ENCODE measurements at regions not wholly inside any gene's neighbourhood (a gene's known extent, or its start where the extent isn't known, plus 50 kb on each side); places are given as distances from the start of the nearest gene placed in this dataset.

DNA sequence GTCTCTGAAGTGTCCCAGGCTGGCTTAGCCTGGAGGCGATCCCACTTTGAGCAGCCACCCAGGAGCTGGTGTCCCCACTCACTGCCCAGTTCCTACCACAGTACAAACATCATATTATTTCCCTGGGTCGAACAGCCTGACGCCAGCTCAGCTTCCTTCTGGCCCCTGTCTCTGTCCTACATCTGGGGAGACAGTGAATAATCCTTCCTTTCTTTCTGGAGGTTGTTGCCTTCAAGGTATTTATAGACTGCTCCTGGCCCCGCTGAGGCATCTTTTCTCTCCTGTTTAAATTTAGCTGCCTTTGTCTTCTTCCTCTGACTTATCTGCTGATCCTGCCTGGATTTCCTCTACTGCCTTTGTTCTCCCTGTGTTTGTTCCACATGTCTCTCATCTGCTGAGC, 56.8 kb upstream of the LRRC55 start:
- Histone ChIP-seq H3K36me3 (no peaks in the 10 kb centered on the region), H3K4me3 (no peak overlapping the region), H3K4me1 (ENCODE audit: control insufficient read depth in 1 of 2, low read depth in 2 of 2) (no peaks in the 10 kb centered on the region), H3K27me3 (replicated peaks; ENCODE audit: insufficient read depth) (no peaks in the 10 kb centered on the region), H3K27ac (no peak overlapping the region), H3K9me3 (no peaks in the 10 kb centered on the region)
- TF ChIP-seq, protein P1, sequence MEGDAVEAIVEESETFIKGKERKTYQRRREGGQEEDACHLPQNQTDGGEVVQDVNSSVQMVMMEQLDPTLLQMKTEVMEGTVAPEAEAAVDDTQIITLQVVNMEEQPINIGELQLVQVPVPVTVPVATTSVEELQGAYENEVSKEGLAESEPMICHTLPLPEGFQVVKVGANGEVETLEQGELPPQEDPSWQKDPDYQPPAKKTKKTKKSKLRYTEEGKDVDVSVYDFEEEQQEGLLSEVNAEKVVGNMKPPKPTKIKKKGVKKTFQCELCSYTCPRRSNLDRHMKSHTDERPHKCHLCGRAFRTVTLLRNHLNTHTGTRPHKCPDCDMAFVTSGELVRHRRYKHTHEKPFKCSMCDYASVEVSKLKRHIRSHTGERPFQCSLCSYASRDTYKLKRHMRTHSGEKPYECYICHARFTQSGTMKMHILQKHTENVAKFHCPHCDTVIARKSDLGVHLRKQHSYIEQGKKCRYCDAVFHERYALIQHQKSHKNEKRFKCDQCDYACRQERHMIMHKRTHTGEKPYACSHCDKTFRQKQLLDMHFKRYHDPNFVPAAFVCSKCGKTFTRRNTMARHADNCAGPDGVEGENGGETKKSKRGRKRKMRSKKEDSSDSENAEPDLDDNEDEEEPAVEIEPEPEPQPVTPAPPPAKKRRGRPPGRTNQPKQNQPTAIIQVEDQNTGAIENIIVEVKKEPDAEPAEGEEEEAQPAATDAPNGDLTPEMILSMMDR (IDR thresholded peaks at IDR 0.05), result no peak
- DNase-seq (ENCODE audit: low spot score) (no peak), ATAC-seq (ENCODE audit: insufficient number of reproducible peaks, low FRiP score, low read depth) (no peak)

DNA sequence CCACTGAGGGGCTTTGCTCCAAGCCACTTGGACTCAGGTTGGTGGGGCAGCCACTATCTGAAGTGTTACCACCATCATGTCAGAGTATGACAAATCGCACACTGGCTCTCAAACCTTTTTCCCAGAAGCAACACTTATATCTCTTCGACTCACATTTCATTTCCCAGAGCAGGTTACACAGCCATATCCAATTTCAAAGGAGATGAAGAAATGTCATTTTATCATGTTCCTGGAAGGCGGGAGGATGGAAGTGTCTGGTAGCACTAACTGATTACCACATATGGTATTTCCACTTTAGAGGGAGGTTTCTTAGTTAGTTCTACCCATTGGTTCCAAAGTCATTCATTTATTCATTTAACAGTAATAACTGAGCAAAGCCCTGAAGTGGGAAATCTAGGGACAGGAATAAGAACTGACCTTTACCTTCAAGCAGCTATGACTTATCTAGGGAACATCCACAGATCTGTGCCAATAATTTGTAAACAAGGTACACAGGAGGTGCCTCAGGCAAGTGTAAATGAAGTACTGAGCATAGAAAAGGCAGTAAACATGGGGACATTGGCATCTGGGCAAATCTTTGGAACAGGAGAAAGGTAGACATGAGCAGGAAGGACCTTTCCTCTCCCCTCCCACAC, 54.9 kb upstream of the LRRC55 start:
- no peak for ATAC-seq (ENCODE audit: insufficient number of reproducible peaks, low FRiP score, low read depth)

DNA sequence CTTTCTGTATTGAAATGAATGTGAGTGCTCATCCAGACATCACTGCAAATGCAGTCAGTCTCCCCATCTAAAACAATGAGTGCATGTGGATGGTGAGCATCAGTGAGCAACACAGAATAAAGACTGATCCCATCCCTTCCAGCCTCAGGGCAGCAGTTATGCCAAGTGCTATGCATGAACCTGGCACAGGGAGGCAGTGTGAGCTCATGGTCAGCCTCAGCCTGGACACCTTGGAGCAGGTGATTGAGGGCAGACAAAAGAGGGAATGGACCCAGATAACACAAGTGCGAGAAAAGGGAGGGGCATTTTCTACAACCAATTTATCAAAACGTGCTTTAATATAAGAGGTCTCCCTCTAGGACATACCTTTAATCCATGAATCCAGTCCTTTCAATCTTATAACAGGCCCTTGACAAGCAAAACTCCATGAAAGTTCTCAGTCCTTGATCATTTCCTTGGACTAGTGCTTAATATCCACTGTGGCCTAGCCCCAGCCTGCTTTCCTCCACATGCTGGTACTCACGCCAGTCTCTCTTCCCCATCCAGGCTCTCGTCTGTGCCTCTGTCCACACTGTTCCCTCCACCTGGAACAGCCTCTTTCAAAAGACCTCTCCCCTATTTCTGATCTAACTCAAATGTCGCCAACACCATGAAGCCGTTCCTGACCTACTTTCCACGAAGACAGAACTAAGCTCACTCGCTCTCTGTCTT, 50.5 kb upstream of the LRRC55 start:
- Histone ChIP-seq H3K9me3 (no peaks in the 10 kb centered on the region), H3K4me3 (no peak overlapping the region), H3K27ac (no peak overlapping the region), H3K4me1 (ENCODE audit: control insufficient read depth in 1 of 2, low read depth in 2 of 2) (no peaks in the 10 kb centered on the region), H3K27me3 (replicated peaks; ENCODE audit: insufficient read depth) (no peaks in the 10 kb centered on the region), H3K36me3 (no peaks in the 10 kb centered on the region)
- DNase-seq (ENCODE audit: low spot score), result no peak
- TF ChIP-seq, protein P1 (IDR thresholded peaks at IDR 0.05), result no peak
- ATAC-seq (ENCODE audit: insufficient number of reproducible peaks, low FRiP score, low read depth), result no peak

More for the DNA sequence above, 54.9 kb upstream of the LRRC55 start:
- Histone ChIP-seq H3K9me3 (no peaks in the 10 kb centered on the region), H3K36me3 (no peaks in the 10 kb centered on the region), H3K4me3 (no peak overlapping the region), H3K27me3 (replicated peaks; ENCODE audit: insufficient read depth) (no peaks in the 10 kb centered on the region), H3K4me1 (ENCODE audit: control insufficient read depth in 1 of 2, low read depth in 2 of 2) (no peaks in the 10 kb centered on the region), H3K27ac (no peak overlapping the region)
- DNase-seq (ENCODE audit: low spot score), result no peak
- TF ChIP-seq, protein P1 (IDR thresholded peaks at IDR 0.05), result no peak
